Vagina (tissue), 2 donors: ENCODE measurements at regions not wholly inside any gene's neighbourhood (a gene's known extent, or its start where the extent isn't known, plus 50 kb on each side); places are given as distances from the start of the nearest gene placed in this dataset.

ENCODE experiments used
- POLR2A ChIP-seq, 2 donors: fragments of 450-650 bp; IDR thresholded peaks; one replicate each; pipeline ENCODE4 v1.6.1; 2017; ENCODE audit warnings: antibody characterized with exemption in 2 of 2, mild to moderate bottlenecking in 2 of 2, moderate library complexity in 2 of 2
- TF ChIP-seq, protein P1 (sequence below), 3 experiments: fragments of 450-650 bp in 2 of 3; fragments of 200-600 bp in 1 of 3; sonication (generic) in 1 of 3; IDR thresholded peaks; one replicate each; pipeline ENCODE4 v1.5.1; 2017 to 2019; ENCODE audit warnings: antibody characterized with exemption in 3 of 3, mild to moderate bottlenecking in 2 of 3, moderate library complexity in 2 of 3

DNA sequence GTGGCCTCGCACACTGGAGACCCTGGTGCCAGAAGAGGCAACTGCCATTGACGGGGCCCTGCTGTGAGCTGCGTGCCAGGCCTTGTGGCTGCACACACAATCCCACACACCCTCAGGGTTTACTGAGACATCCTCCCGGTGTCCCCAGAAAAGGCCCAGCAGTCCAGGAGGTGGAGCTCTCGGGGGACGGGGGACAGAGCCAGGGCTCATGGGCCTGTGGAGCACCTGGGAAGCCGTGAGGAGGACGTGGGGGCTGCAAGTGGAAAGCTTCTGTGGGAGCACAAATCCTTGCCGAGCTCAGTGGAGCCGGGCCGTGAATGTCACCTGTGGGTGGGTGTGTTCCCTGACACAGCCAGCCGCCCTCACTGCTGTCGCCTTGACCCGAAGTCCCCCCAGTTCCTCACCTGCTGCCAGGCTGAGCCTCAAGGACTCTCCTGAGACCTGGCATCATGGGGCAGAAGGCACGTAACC lies 609.7 kb downstream of the TBC1D22A start:
- TF ChIP-seq, protein P1, sequence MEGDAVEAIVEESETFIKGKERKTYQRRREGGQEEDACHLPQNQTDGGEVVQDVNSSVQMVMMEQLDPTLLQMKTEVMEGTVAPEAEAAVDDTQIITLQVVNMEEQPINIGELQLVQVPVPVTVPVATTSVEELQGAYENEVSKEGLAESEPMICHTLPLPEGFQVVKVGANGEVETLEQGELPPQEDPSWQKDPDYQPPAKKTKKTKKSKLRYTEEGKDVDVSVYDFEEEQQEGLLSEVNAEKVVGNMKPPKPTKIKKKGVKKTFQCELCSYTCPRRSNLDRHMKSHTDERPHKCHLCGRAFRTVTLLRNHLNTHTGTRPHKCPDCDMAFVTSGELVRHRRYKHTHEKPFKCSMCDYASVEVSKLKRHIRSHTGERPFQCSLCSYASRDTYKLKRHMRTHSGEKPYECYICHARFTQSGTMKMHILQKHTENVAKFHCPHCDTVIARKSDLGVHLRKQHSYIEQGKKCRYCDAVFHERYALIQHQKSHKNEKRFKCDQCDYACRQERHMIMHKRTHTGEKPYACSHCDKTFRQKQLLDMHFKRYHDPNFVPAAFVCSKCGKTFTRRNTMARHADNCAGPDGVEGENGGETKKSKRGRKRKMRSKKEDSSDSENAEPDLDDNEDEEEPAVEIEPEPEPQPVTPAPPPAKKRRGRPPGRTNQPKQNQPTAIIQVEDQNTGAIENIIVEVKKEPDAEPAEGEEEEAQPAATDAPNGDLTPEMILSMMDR (IDR thresholded peaks at IDR 0.05), result no peak
- no peak for TF ChIP-seq POLR2A (IDR thresholded peaks at IDR 0.05)
